ENCODE measurements at regions not wholly inside any gene's neighbourhood (a gene's known extent, or its start where the extent isn't known, plus 50 kb on each side); places are given as distances from the start of the nearest gene placed in this dataset.

- Histone ChIP-seq H3K4me2 (ENCODE audit: low read depth, low read length, poor library complexity, severe bottlenecking) (no peak overlapping the region), H2AFZ (ENCODE audit: low read length) (no peak overlapping the region), H3K9me2 (replicated peaks; ENCODE audit: insufficient read depth, low read length) (no peaks in the 10 kb centered on the region), H3K4me1 (ENCODE audit: low read length) (no peaks in the 10 kb centered on the region), H3K27me3 (ENCODE audit: low read length) (no peaks in the 10 kb centered on the region), H4K20me1 (ENCODE audit: insufficient read depth, low read depth, low read length) (no peaks in the 10 kb centered on the region), H3K79me2 (ENCODE audit: low read length) (no peaks in the 10 kb centered on the region), H3K27ac (ENCODE audit: low read length) (no peak overlapping the region), H3K4me3 (ENCODE audit: low read length) (no peak overlapping the region), H3K9ac (ENCODE audit: low read length) (no peak overlapping the region), H3K9me3 (ENCODE audit: low read length) (no peaks in the 10 kb centered on the region), H3K36me3 (ENCODE audit: insufficient read depth, low read length) (no peaks in the 10 kb centered on the region)
- DNase-seq = no peak
Measured at GRCh38 chr6:71481801-71482200, 193.2 kb downstream of the OGFRL1 start.

GRCh38 chr6:71482742-71483141, 194.1 kb downstream of the OGFRL1 start:
- H3K79me2 ChIP-seq (ENCODE audit: low read length) = no peaks in the 10 kb centered on the region
- H3K27ac ChIP-seq (ENCODE audit: low read length) = no peak overlapping the region
- no peak overlapping the region for H3K4me3 ChIP-seq (ENCODE audit: low read length)
- no peak overlapping the region for H2AFZ ChIP-seq (ENCODE audit: low read length)
- no peaks in the 10 kb centered on the region for H3K9me2 ChIP-seq (replicated peaks; ENCODE audit: insufficient read depth, low read length)
- H3K4me2 ChIP-seq (ENCODE audit: low read depth, low read length, poor library complexity, severe bottlenecking) = no peak overlapping the region
- H3K9me3 ChIP-seq (ENCODE audit: low read length) = no peaks in the 10 kb centered on the region
- no peaks in the 10 kb centered on the region for H4K20me1 ChIP-seq (ENCODE audit: insufficient read depth, low read depth, low read length)
- DNase-seq = no peak
- H3K9ac ChIP-seq (ENCODE audit: low read length) = no peak overlapping the region
- H3K36me3 ChIP-seq (ENCODE audit: insufficient read depth, low read length) = no peaks in the 10 kb centered on the region
- H3K4me1 ChIP-seq (ENCODE audit: low read length) = no peaks in the 10 kb centered on the region
- H3K27me3 ChIP-seq (ENCODE audit: low read length) = no peaks in the 10 kb centered on the region

- H3K36me3 ChIP-seq (ENCODE audit: insufficient read depth, low read length) = no peaks in the 10 kb centered on the region
- no peak overlapping the region for H3K27ac ChIP-seq (ENCODE audit: low read length)
- no peaks in the 10 kb centered on the region for H3K79me2 ChIP-seq (ENCODE audit: low read length)
- no peak overlapping the region for H3K4me3 ChIP-seq (ENCODE audit: low read length)
- no peaks in the 10 kb centered on the region for H3K9me2 ChIP-seq (replicated peaks; ENCODE audit: insufficient read depth, low read length)
- H4K20me1 ChIP-seq (ENCODE audit: insufficient read depth, low read depth, low read length) = no peaks in the 10 kb centered on the region
- H3K9ac ChIP-seq (ENCODE audit: low read length) = no peak overlapping the region
- H3K9me3 ChIP-seq (ENCODE audit: low read length) = no peaks in the 10 kb centered on the region
- H3K4me1 ChIP-seq (ENCODE audit: low read length) = no peaks in the 10 kb centered on the region
- H3K4me2 ChIP-seq (ENCODE audit: low read depth, low read length, poor library complexity, severe bottlenecking) = no peak overlapping the region
- H3K27me3 ChIP-seq (ENCODE audit: low read length) = no peaks in the 10 kb centered on the region
- no peak for DNase-seq
- no peak overlapping the region for H2AFZ ChIP-seq (ENCODE audit: low read length)
Measured at GRCh38 chr6:71486461-71486860, 197.8 kb downstream of the OGFRL1 start.

DNA sequence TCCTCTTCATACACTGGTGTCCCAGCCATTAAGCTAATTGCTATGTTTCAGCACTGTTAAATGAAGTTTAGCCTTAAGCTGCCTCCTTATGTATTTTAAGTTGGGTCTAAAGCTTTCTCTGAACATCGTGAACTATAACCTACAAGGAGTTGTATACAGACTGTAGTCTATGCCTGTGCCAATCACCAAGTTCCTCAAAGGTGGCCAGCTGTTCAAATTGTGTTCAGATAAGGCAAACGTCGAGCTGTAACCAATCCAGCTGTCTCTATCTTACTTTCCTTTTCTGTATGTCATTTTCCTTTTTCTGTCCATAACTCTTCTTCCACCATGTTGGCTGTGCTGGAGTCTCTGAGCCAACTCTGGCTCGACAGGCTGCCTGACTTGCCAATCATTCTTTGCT, 199.6 kb downstream of the OGFRL1 start:
- Histone ChIP-seq H3K4me3 (ENCODE audit: low read length) (no peak overlapping the region), H3K36me3 (ENCODE audit: insufficient read depth, low read length) (no peaks in the 10 kb centered on the region), H3K27ac (ENCODE audit: low read length) (no peak overlapping the region), H3K9ac (ENCODE audit: low read length) (no peak overlapping the region), H3K9me2 (replicated peaks; ENCODE audit: insufficient read depth, low read length) (no peaks in the 10 kb centered on the region), H2AFZ (ENCODE audit: low read length) (no peak overlapping the region), H3K79me2 (ENCODE audit: low read length) (no peaks in the 10 kb centered on the region), H3K27me3 (ENCODE audit: low read length) (no peaks in the 10 kb centered on the region), H4K20me1 (ENCODE audit: insufficient read depth, low read depth, low read length) (no peaks in the 10 kb centered on the region), H3K9me3 (ENCODE audit: low read length) (no peaks in the 10 kb centered on the region), H3K4me1 (ENCODE audit: low read length) (no peaks in the 10 kb centered on the region), H3K4me2 (ENCODE audit: low read depth, low read length, poor library complexity, severe bottlenecking) (no peak overlapping the region)
- no peak for DNase-seq

DNA sequence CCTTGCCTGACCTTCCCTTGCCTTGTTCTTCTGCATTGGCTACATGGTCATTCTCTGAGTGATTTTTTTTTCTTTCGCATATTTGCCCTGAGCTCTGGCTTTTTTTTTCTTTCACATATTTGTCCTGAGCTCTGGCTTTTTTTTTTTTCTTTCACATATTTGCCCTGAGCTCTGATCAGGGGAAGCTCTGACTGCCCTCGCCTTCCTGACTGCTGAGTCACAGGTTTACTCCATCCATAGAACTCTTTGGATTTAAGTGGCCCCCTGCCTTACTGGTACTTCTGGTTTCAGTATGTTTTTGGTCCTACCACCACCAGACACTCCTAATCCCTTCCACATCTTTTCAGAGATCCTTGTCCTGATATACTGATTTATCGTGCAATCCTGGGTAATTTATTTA, 201.1 kb downstream of the OGFRL1 start:
- no peaks in the 10 kb centered on the region for H3K36me3 ChIP-seq (ENCODE audit: insufficient read depth, low read length)
- no peaks in the 10 kb centered on the region for H3K9me2 ChIP-seq (replicated peaks; ENCODE audit: insufficient read depth, low read length)
- no peak overlapping the region for H3K4me3 ChIP-seq (ENCODE audit: low read length)
- no peaks in the 10 kb centered on the region for H3K4me1 ChIP-seq (ENCODE audit: low read length)
- no peak overlapping the region for H2AFZ ChIP-seq (ENCODE audit: low read length)
- H3K9ac ChIP-seq (ENCODE audit: low read length) = no peak overlapping the region
- no peaks in the 10 kb centered on the region for H3K79me2 ChIP-seq (ENCODE audit: low read length)
- H3K27ac ChIP-seq (ENCODE audit: low read length) = no peak overlapping the region
- H3K9me3 ChIP-seq (ENCODE audit: low read length) = no peaks in the 10 kb centered on the region
- H3K27me3 ChIP-seq (ENCODE audit: low read length) = no peaks in the 10 kb centered on the region
- no peaks in the 10 kb centered on the region for H4K20me1 ChIP-seq (ENCODE audit: insufficient read depth, low read depth, low read length)
- no peak overlapping the region for H3K4me2 ChIP-seq (ENCODE audit: low read depth, low read length, poor library complexity, severe bottlenecking)
- no peak for DNase-seq

GRCh38 chr6:71490876-71491275, 202.3 kb downstream of the OGFRL1 start:
- Histone ChIP-seq H2AFZ (ENCODE audit: low read length) (no peak overlapping the region), H3K9me2 (replicated peaks; ENCODE audit: insufficient read depth, low read length) (no peaks in the 10 kb centered on the region), H3K9ac (ENCODE audit: low read length) (no peak overlapping the region), H3K27ac (ENCODE audit: low read length) (no peak overlapping the region), H3K4me2 (ENCODE audit: low read depth, low read length, poor library complexity, severe bottlenecking) (no peak overlapping the region), H3K27me3 (ENCODE audit: low read length) (no peaks in the 10 kb centered on the region), H3K4me1 (ENCODE audit: low read length) (no peaks in the 10 kb centered on the region), H4K20me1 (ENCODE audit: insufficient read depth, low read depth, low read length) (no peaks in the 10 kb centered on the region), H3K79me2 (ENCODE audit: low read length) (no peaks in the 10 kb centered on the region), H3K36me3 (ENCODE audit: insufficient read depth, low read length) (no peaks in the 10 kb centered on the region), H3K4me3 (ENCODE audit: low read length) (no peak overlapping the region), H3K9me3 (ENCODE audit: low read length) (no peaks in the 10 kb centered on the region)
- DNase-seq = no peak

DNA sequence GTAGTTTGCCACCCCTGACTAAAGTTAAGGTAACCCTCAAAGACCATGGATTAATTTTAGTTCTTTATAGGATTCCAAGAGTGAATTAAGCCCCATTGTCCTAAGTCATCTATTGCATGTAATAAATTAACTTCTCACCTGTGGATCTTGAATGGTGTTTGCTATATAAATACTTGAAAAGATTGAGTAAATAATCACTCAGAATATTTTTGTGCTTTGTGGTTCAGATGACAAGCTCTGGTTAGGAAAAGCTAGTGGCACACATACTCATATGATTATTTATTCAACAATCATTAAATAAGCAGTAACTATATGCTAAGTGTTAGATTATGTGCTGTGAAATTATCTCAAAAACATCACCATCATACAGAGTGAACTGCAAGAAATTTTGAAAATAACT, 203.2 kb downstream of the OGFRL1 start:
- Histone ChIP-seq H3K9ac (ENCODE audit: low read length) (no peak overlapping the region), H4K20me1 (ENCODE audit: insufficient read depth, low read depth, low read length) (no peaks in the 10 kb centered on the region), H3K4me2 (ENCODE audit: low read depth, low read length, poor library complexity, severe bottlenecking) (no peak overlapping the region), H3K36me3 (ENCODE audit: insufficient read depth, low read length) (no peaks in the 10 kb centered on the region), H3K9me2 (replicated peaks; ENCODE audit: insufficient read depth, low read length) (no peaks in the 10 kb centered on the region), H3K27ac (ENCODE audit: low read length) (no peak overlapping the region), H3K79me2 (ENCODE audit: low read length) (no peaks in the 10 kb centered on the region), H3K4me1 (ENCODE audit: low read length) (no peaks in the 10 kb centered on the region), H3K4me3 (ENCODE audit: low read length) (no peak overlapping the region), H2AFZ (ENCODE audit: low read length) (no peak overlapping the region), H3K9me3 (ENCODE audit: low read length) (no peaks in the 10 kb centered on the region), H3K27me3 (ENCODE audit: low read length) (no peaks in the 10 kb centered on the region)
- no peak for DNase-seq

DNA sequence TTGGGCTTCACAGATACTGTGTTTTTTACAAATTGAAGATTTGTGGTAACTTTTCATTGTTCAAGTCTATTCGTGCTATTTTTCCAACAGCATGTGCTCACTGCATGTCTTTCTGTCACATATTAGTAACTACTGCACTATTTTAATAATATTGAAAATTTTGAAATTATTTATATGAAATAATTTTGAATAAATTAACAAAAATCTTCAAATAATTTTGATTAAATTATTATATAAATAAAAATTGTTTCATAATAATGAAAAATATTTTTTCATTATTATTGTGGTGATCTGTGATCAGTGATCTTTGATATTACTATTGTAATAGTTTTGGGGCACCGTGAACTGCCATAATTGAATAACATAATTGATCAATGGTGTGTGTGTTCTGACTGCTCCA, 204.1 kb downstream of the OGFRL1 start:
- H4K20me1 ChIP-seq (ENCODE audit: insufficient read depth, low read depth, low read length) = no peaks in the 10 kb centered on the region
- H3K27ac ChIP-seq (ENCODE audit: low read length) = no peak overlapping the region
- no peaks in the 10 kb centered on the region for H3K36me3 ChIP-seq (ENCODE audit: insufficient read depth, low read length)
- DNase-seq = no peak
- H3K4me1 ChIP-seq (ENCODE audit: low read length) = no peaks in the 10 kb centered on the region
- H3K79me2 ChIP-seq (ENCODE audit: low read length) = no peaks in the 10 kb centered on the region
- no peak overlapping the region for H3K4me3 ChIP-seq (ENCODE audit: low read length)
- no peak overlapping the region for H2AFZ ChIP-seq (ENCODE audit: low read length)
- no peaks in the 10 kb centered on the region for H3K9me3 ChIP-seq (ENCODE audit: low read length)
- no peak overlapping the region for H3K4me2 ChIP-seq (ENCODE audit: low read depth, low read length, poor library complexity, severe bottlenecking)
- H3K9me2 ChIP-seq (replicated peaks; ENCODE audit: insufficient read depth, low read length) = no peaks in the 10 kb centered on the region
- no peaks in the 10 kb centered on the region for H3K27me3 ChIP-seq (ENCODE audit: low read length)
- no peak overlapping the region for H3K9ac ChIP-seq (ENCODE audit: low read length)

Data from Karpas-422 (cell line).